ENCODE measurements at regions not wholly inside any gene's neighbourhood (a gene's known extent, or its start where the extent isn't known, plus 50 kb on each side); places are given as distances from the start of the nearest gene placed in this dataset.

GRCh38 chr12:115385141-115385540 is 701.2 kb upstream of the TBX3 start (continued):
- TF ChIP-seq CBX8 (IDR thresholded peaks at IDR 0.05; ENCODE audit: borderline replicate concordance, low read depth, low read length) (no peak), HDAC2 (IDR thresholded peaks at IDR 0.05; ENCODE audit: borderline replicate concordance in 1 of 2, low read depth in 2 of 2, low read length in 2 of 2) (no peak), EGR1 (IDR thresholded peaks at IDR 0.05; ENCODE audit: borderline replicate concordance, low read depth, low read length) (no peak), KDM4A (IDR thresholded peaks at IDR 0.05; ENCODE audit: low read depth, low read length, severe bottlenecking) (no peak)

All from H1 (cell line).